Mucosa of stomach (tissue), 1 donor: ENCODE measurements at regions not wholly inside any gene's neighbourhood (a gene's known extent, or its start where the extent isn't known, plus 50 kb on each side); places are given as distances from the start of the nearest gene placed in this dataset.

Experiments
- H3K27me3 ChIP-seq: one replicate; pipeline ENCODE4 v1.7.0; 2013; ENCODE audit warnings: mild to moderate bottlenecking, low read length; ENCODE audit not compliant: control insufficient read depth, insufficient read depth
- H3K36me3 ChIP-seq: one replicate; pipeline ENCODE4 v1.7.0; 2013; ENCODE audit warnings: low read length; ENCODE audit not compliant: control insufficient read depth, insufficient read depth
- H3K4me1 ChIP-seq: one replicate; pipeline ENCODE4 v1.7.0; 2013; ENCODE audit warnings: mild to moderate bottlenecking, low read length; ENCODE audit not compliant: control insufficient read depth, insufficient read depth
- H3K4me3 ChIP-seq: one replicate; pipeline ENCODE4 v1.7.0; 2013; ENCODE audit warnings: low read length
- H3K9ac ChIP-seq: one replicate; pipeline ENCODE4 v1.7.0; 2013; ENCODE audit warnings: mild to moderate bottlenecking, low read length, moderate library complexity
- H3K9me3 ChIP-seq: one replicate; pipeline ENCODE4 v1.7.0; 2013; ENCODE audit warnings: mild to moderate bottlenecking, low read length, moderate library complexity; ENCODE audit not compliant: control insufficient read depth
- donor health status: Pancreatic carcinoma.

GRCh38 chr9:28342815-28343338 is 769.6 kb upstream of the C9orf72 start:
- H3K27me3 ChIP-seq = no peaks in the 10 kb centered on the region
- H3K9me3 ChIP-seq = no peaks in the 10 kb centered on the region
- H3K4me1 ChIP-seq = no peaks in the 10 kb centered on the region
- H3K36me3 ChIP-seq = no peaks in the 10 kb centered on the region
- H3K9ac ChIP-seq = no peak overlapping the region
- no peak overlapping the region for H3K4me3 ChIP-seq

GRCh38 chr9:28363151-28363562 is 789.9 kb upstream of the C9orf72 start:
- H3K27me3 ChIP-seq = no peaks in the 10 kb centered on the region
- H3K36me3 ChIP-seq = no peaks in the 10 kb centered on the region
- no peaks in the 10 kb centered on the region for H3K4me1 ChIP-seq
- no peak overlapping the region for H3K9ac ChIP-seq
- no peaks in the 10 kb centered on the region for H3K9me3 ChIP-seq
- no peak overlapping the region for H3K4me3 ChIP-seq

- no peaks in the 10 kb centered on the region for H3K4me1 ChIP-seq
- no peaks in the 10 kb centered on the region for H3K36me3 ChIP-seq
- H3K9me3 ChIP-seq = no peaks in the 10 kb centered on the region
- no peak overlapping the region for H3K9ac ChIP-seq
- no peaks in the 10 kb centered on the region for H3K27me3 ChIP-seq
- no peak overlapping the region for H3K4me3 ChIP-seq
These were observed 791.8 kb upstream of the C9orf72 start for GRCh38 chr9:28365020-28365640.

GRCh38 chr9:28365728-28366127 is 792.4 kb upstream of the C9orf72 start:
- H3K27me3 ChIP-seq = no peaks in the 10 kb centered on the region
- H3K9me3 ChIP-seq = no peaks in the 10 kb centered on the region
- H3K4me1 ChIP-seq = no peaks in the 10 kb centered on the region
- no peak overlapping the region for H3K4me3 ChIP-seq
- no peak overlapping the region for H3K9ac ChIP-seq
- H3K36me3 ChIP-seq = no peaks in the 10 kb centered on the region

GRCh38 chr9:28378231-28378630 is 805.0 kb upstream of the C9orf72 start:
- no peak overlapping the region for H3K9ac ChIP-seq
- no peak overlapping the region for H3K4me3 ChIP-seq
- H3K4me1 ChIP-seq = no peaks in the 10 kb centered on the region
- no peaks in the 10 kb centered on the region for H3K9me3 ChIP-seq
- no peaks in the 10 kb centered on the region for H3K36me3 ChIP-seq
- no peaks in the 10 kb centered on the region for H3K27me3 ChIP-seq

- Histone ChIP-seq H3K36me3 (no peaks in the 10 kb centered on the region), H3K4me1 (no peaks in the 10 kb centered on the region), H3K9me3 (no peaks in the 10 kb centered on the region), H3K9ac (no peak overlapping the region), H3K4me3 (no peak overlapping the region), H3K27me3 (no peaks in the 10 kb centered on the region)
These were observed 805.8 kb upstream of the C9orf72 start for GRCh38 chr9:28379082-28379481.

- Histone ChIP-seq H3K36me3 (no peaks in the 10 kb centered on the region), H3K9me3 (no peaks in the 10 kb centered on the region), H3K27me3 (no peaks in the 10 kb centered on the region), H3K4me3 (no peak overlapping the region), H3K4me1 (no peaks in the 10 kb centered on the region), H3K9ac (no peak overlapping the region)
These were observed 816.1 kb upstream of the C9orf72 start for GRCh38 chr9:28389411-28389810.

- Histone ChIP-seq H3K36me3 (no peaks in the 10 kb centered on the region), H3K4me3 (no peak overlapping the region), H3K9ac (no peak overlapping the region), H3K27me3 (no peaks in the 10 kb centered on the region), H3K4me1 (no peaks in the 10 kb centered on the region), H3K9me3 (no peaks in the 10 kb centered on the region)
These were observed 821.5 kb upstream of the C9orf72 start for GRCh38 chr9:28394774-28395173.

- H3K4me3 ChIP-seq = no peak overlapping the region
- H3K27me3 ChIP-seq = no peaks in the 10 kb centered on the region
- H3K9ac ChIP-seq = no peak overlapping the region
- H3K4me1 ChIP-seq = no peaks in the 10 kb centered on the region
- no peaks in the 10 kb centered on the region for H3K9me3 ChIP-seq
- H3K36me3 ChIP-seq = no peaks in the 10 kb centered on the region
These were observed 822.8 kb upstream of the C9orf72 start for GRCh38 chr9:28396058-28396457.

GRCh38 chr9:28407351-28407750 is 834.1 kb upstream of the C9orf72 start:
- Histone ChIP-seq H3K4me1 (no peaks in the 10 kb centered on the region), H3K36me3 (no peaks in the 10 kb centered on the region), H3K4me3 (no peak overlapping the region), H3K9ac (no peak overlapping the region), H3K27me3 (no peaks in the 10 kb centered on the region), H3K9me3 (no peaks in the 10 kb centered on the region)

- Histone ChIP-seq H3K9ac (no peak overlapping the region), H3K4me3 (no peak overlapping the region), H3K4me1 (no peaks in the 10 kb centered on the region), H3K36me3 (no peaks in the 10 kb centered on the region), H3K27me3 (no peaks in the 10 kb centered on the region), H3K9me3 (no peaks in the 10 kb centered on the region)
These were observed 836.6 kb upstream of the C9orf72 start for GRCh38 chr9:28409919-28410318.

GRCh38 chr9:28410411-28410810 is 837.1 kb upstream of the C9orf72 start:
- no peaks in the 10 kb centered on the region for H3K36me3 ChIP-seq
- no peaks in the 10 kb centered on the region for H3K9me3 ChIP-seq
- no peaks in the 10 kb centered on the region for H3K27me3 ChIP-seq
- no peak overlapping the region for H3K4me3 ChIP-seq
- no peak overlapping the region for H3K9ac ChIP-seq
- H3K4me1 ChIP-seq = no peaks in the 10 kb centered on the region

- H3K36me3 ChIP-seq = no peaks in the 10 kb centered on the region
- no peaks in the 10 kb centered on the region for H3K9me3 ChIP-seq
- H3K4me1 ChIP-seq = no peaks in the 10 kb centered on the region
- no peaks in the 10 kb centered on the region for H3K27me3 ChIP-seq
- no peak overlapping the region for H3K9ac ChIP-seq
- no peak overlapping the region for H3K4me3 ChIP-seq
These were observed 840.2 kb upstream of the C9orf72 start for GRCh38 chr9:28413471-28413870.
